ENCODE measurements at regions not wholly inside any gene's neighbourhood (a gene's known extent, or its start where the extent isn't known, plus 50 kb on each side); places are given as distances from the start of the nearest gene placed in this dataset.

DNA sequence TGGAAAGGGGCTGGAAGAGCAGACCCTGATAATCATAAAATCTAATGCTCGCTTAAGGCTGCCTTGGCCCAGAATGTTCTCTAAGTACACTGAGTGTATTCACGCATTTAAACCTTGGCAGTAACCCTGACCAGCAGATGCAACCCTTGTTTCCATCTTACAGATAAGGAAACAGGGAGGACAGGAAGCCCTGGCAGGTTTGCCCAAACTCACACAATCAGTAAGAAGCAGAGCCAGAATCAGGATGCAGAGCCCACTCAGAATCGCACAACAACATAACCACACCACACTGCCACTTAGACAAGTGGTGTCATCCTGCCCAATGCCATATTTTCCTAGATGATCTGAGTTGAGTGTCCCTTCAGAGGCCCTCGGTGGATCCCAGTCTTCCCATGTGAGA lies 214.5 kb upstream of the HES1 start:
- no peaks in the 10 kb centered on the region for H3K36me3 ChIP-seq (ENCODE audit: control insufficient read depth in 2 of 4, insufficient read depth in 4 of 4, low read length in 3 of 4)
- H3K9me3 ChIP-seq (ENCODE audit: insufficient read depth in 2 of 2, low read depth in 1 of 2, low read length in 1 of 2), result 0 out of 4 replicates have a peak, but pooled peaks cover 0 to 2% of the 10 kb centered on the region in 2 experiments
- no peak for DNase-seq (ENCODE audit: low read depth in 1 of 2, low spot score in 2 of 2)
- no peaks in the 10 kb centered on the region for H3K23me2 ChIP-seq (ENCODE audit: low read depth, low read length)
- H4K5ac ChIP-seq (ENCODE audit: insufficient read length, low read depth, low read length), result no peak overlapping the region
- H3K18ac ChIP-seq (ENCODE audit: extremely low read depth, low read length), result no peak overlapping the region
- H3K79me1 ChIP-seq (ENCODE audit: low read depth, low read length), result no peaks in the 10 kb centered on the region
- H3K4me1 ChIP-seq (replicated peaks in 1 of 4; ENCODE audit: control insufficient read depth in 3 of 4, insufficient read depth in 4 of 4, low read length in 3 of 4), result no peaks in the 10 kb centered on the region
- no peak overlapping the region for H2BK12ac ChIP-seq (ENCODE audit: low read depth, low read length)
- H2AFZ ChIP-seq (ENCODE audit: low read length), result no peak overlapping the region
- no peak overlapping the region for H3K23ac ChIP-seq (ENCODE audit: insufficient read length)
- H3K9ac ChIP-seq (replicated peaks in 1 of 4; ENCODE audit: extremely low read depth in 1 of 4, low read depth in 3 of 4, low read length in 3 of 4), result no peak overlapping the region
- no peak overlapping the region for H2AK5ac ChIP-seq (ENCODE audit: low read depth, low read length)
- H3K56ac ChIP-seq (replicated peaks; ENCODE audit: insufficient read length, low read depth, low read length), result no peak overlapping the region
- no peaks in the 10 kb centered on the region for H4K20me1 ChIP-seq (replicated peaks in 1 of 2; ENCODE audit: control insufficient read depth in 1 of 2, insufficient read depth in 2 of 2, low read length in 2 of 2)
- FAIRE-seq, result no peak
- CTCF ChIA-PET (ENCODE audit: partially characterized antibody), result no interaction called here
- no peak overlapping the region for H4K8ac ChIP-seq (ENCODE audit: extremely low read depth, insufficient read depth, low read length)
- TF ChIP-seq CTBP2 (IDR thresholded peaks at IDR 0.05; ENCODE audit: borderline replicate concordance, insufficient read depth, insufficient read length, low read length) (no peak), HDAC6 (IDR thresholded peaks at IDR 0.05; ENCODE audit: low read depth, low read length) (no peak), E2F6 (IDR thresholded peaks at IDR 0.05) (no peak), RFX5 (IDR thresholded peaks at IDR 0.05; ENCODE audit: borderline replicate concordance, low read depth, low read length) (no peak), SP4 (IDR thresholded peaks at IDR 0.05; ENCODE audit: low read length) (no peak), SIRT6 (IDR thresholded peaks at IDR 0.05; ENCODE audit: low read length) (no peak), TBP (IDR thresholded peaks at IDR 0.05; ENCODE audit: low read depth, low read length) (no peak), CREB1 (IDR thresholded peaks at IDR 0.05) (no peak), SAP30 (IDR thresholded peaks at IDR 0.05; ENCODE audit: insufficient read depth, insufficient replicate concordance, low read length) (no peak), SP2 (IDR thresholded peaks at IDR 0.05; ENCODE audit: low read length) (no peak), EGR1 (IDR thresholded peaks at IDR 0.05; ENCODE audit: borderline replicate concordance, low read depth, low read length) (no peak), JUND (IDR thresholded peaks at IDR 0.05; ENCODE audit: low read length) (no peak), RAD21 (IDR thresholded peaks at IDR 0.05 in 1 of 2, conservative IDR thresholded peaks at IDR 0.05 in 1 of 2; ENCODE audit: low read depth in 2 of 2, low read length in 2 of 2) (no peak), CBX5 (IDR thresholded peaks at IDR 0.05; ENCODE audit: low read depth, low read length) (no peak), CEBPB (IDR thresholded peaks at IDR 0.05; ENCODE audit: low read depth, low read length) (no peak), NANOG (IDR thresholded peaks at IDR 0.05; ENCODE audit: insufficient read depth, low read depth, low read length, poor library complexity, severe bottlenecking) (no peak)
- no peaks in the 10 kb centered on the region for H3K79me2 ChIP-seq (ENCODE audit: control insufficient read depth in 1 of 2, insufficient read depth in 2 of 2, low read length in 2 of 2)
- H3K27ac ChIP-seq (ENCODE audit: low read depth, low read length), result no peak overlapping the region
- no peak overlapping the region for H2BK15ac ChIP-seq (ENCODE audit: low read length)
- H3K14ac ChIP-seq (ENCODE audit: insufficient read length), result no peak overlapping the region
- no peak overlapping the region for H2BK120ac ChIP-seq (replicated peaks; ENCODE audit: low read depth, low read length)
- no peak overlapping the region for H3K4me2 ChIP-seq (ENCODE audit: insufficient read depth in 1 of 2, low read depth in 2 of 2, low read length in 2 of 2)
- POLR2A ChIA-PET (ENCODE audit: partially characterized antibody), result no interaction called here
- no peak overlapping the region for H2BK5ac ChIP-seq (ENCODE audit: low read depth, low read length)
- no peak overlapping the region for H2BK20ac ChIP-seq (ENCODE audit: low read length)
- no peak overlapping the region for H3K4me3 ChIP-seq (ENCODE audit: extremely low read depth in 1 of 4, insufficient read depth in 2 of 4, low read depth in 3 of 4, low read length in 4 of 4)
- H3K27me3 ChIP-seq (replicated peaks in 1 of 4; ENCODE audit: control insufficient read depth in 3 of 4, extremely low read depth in 1 of 4, insufficient read depth in 3 of 4, low read length in 3 of 4), result no peaks in the 10 kb centered on the region
- WGBS, 2 experiments (ENCODE audit: extremely low coverage in 1 of 2, insufficient coverage in 1 of 2, insufficient read length in 1 of 2, insufficient replicate concordance in 2 of 2, low coverage in 1 of 2, low lambda C conversion rate in 2 of 2, missing lambda C conversion rate in 1 of 2), result 96% methylated on average over 4 of the region's 4 CpGs; no CpG with 5 or more reads in 1 of the 2 experiments
- no peak overlapping the region for H4K91ac ChIP-seq (replicated peaks; ENCODE audit: insufficient read length, low read length)
- H3K4ac ChIP-seq (replicated peaks; ENCODE audit: insufficient read length, low read depth, low read length), result no peak overlapping the region

All from H1 (cell line).